ENCODE measurements at regions not wholly inside any gene's neighbourhood (a gene's known extent, or its start where the extent isn't known, plus 50 kb on each side); places are given as distances from the start of the nearest gene placed in this dataset.

- TF ChIP-seq TBL1XR1 (IDR thresholded peaks at IDR 0.05; ENCODE audit: borderline replicate concordance, low read length, partially characterized antibody) (no peak), POLR2AphosphoS2 (IDR thresholded peaks at IDR 0.05; ENCODE audit: low read depth, low read length) (no peak), ZC3H4 (CRISPR knock-in tag; IDR thresholded peaks at IDR 0.05; ENCODE audit: borderline replicate concordance) (no peak), CTCF (CRISPR knock-in tag; IDR thresholded peaks at IDR 0.05) (no peak), MED1 (CRISPR knock-in tag; IDR thresholded peaks at IDR 0.05) (no peak), NR0B2 (CRISPR knock-in tag; IDR thresholded peaks at IDR 0.05) (no peak), ZFP41 (CRISPR knock-in tag; IDR thresholded peaks at IDR 0.05; ENCODE audit: borderline replicate concordance) (no peak), FLYWCH1 (CRISPR knock-in tag; IDR thresholded peaks at IDR 0.05) (no peak), TAF1 (CRISPR knock-in tag; IDR thresholded peaks at IDR 0.05) (no peak), DZIP1 (CRISPR knock-in tag; IDR thresholded peaks at IDR 0.05) (no peak)
Measured at GRCh38 chr4:187075514-187075913, 351.9 kb upstream of the FAT1 start.
